Activated naive CD4-positive, alpha-beta T cell treated with anti-CD3 and anti-CD28 coated beads, Interleukin-2, amount 10 ng/mL, durations not matched to agents 7 days and 5 days (primary cell): ENCODE measurements at regions not wholly inside any gene's neighbourhood (a gene's known extent, or its start where the extent isn't known, plus 50 kb on each side); places are given as distances from the start of the nearest gene placed in this dataset.
"Not testable (repeated sequence)": the region's sequence is repeated elsewhere in the genome, so short reads cannot be mapped to it uniquely, and the experiment has no call there.

Experiments used
- CTCF ChIA-PET: fragments of 350-600 bp; sonication (Branson Sonifier 250); formaldehyde crosslinking; loops from one replicate; lab custom pipeline; 2021; ENCODE audit warnings: antibody characterized with exemption; lab: Charles Lee
- DNase-seq: peaks from one replicate; pipeline ENCODE4 v3.0.0-alpha.2; 2020
- H3K27ac Mint-ChIP-seq: one replicate; pipeline ENCODE4 v1.8.0; 2021; ENCODE audit warnings: mild to moderate bottlenecking, moderate library complexity, mixed read lengths
- H3K27me3 Mint-ChIP-seq: one replicate; pipeline ENCODE4 v1.8.0; 2021; ENCODE audit warnings: mild to moderate bottlenecking, mixed read lengths
- H3K36me3 Mint-ChIP-seq: one replicate; pipeline ENCODE4 v1.8.0; 2021; ENCODE audit warnings: mixed read lengths
- H3K4me1 Mint-ChIP-seq: one replicate; pipeline ENCODE4 v1.8.0; 2021; ENCODE audit warnings: mixed read lengths
- H3K4me3 Mint-ChIP-seq: one replicate; pipeline ENCODE4 v1.8.0; 2021; ENCODE audit warnings: mild to moderate bottlenecking, moderate library complexity, mixed read lengths
- H3K9me3 Mint-ChIP-seq: one replicate; pipeline ENCODE4 v1.8.0; 2021; ENCODE audit warnings: mixed read lengths

- Mint-ChIP-seq H3K4me1 (no peaks in the 10 kb centered on the region), H3K27me3 (no peaks in the 10 kb centered on the region), H3K36me3 (no peaks in the 10 kb centered on the region), H3K27ac (no peak overlapping the region), H3K9me3 (peaks cover 7% of the 10 kb centered on the region), H3K4me3 (no peak overlapping the region)
- DNase-seq = no peak
- CTCF ChIA-PET = no interaction called here
These were observed 1242.0 kb downstream of the AMY1C start for GRCh38 chr1:104991702-104992101.

- H3K36me3 Mint-ChIP-seq = no peaks in the 10 kb centered on the region
- peaks cover 10% of the 10 kb centered on the region for H3K9me3 Mint-ChIP-seq
- no peak overlapping the region for H3K27ac Mint-ChIP-seq
- CTCF ChIA-PET = interaction anchor here (0.6 kb wide), 1 partner anchor 1093 kb away, joined by 3 read pairs; no protein-coding TSS in a partner anchor
- no peak overlapping the region for H3K4me3 Mint-ChIP-seq
- DNase-seq = no peak
- H3K27me3 Mint-ChIP-seq = no peaks in the 10 kb centered on the region
- no peaks in the 10 kb centered on the region for H3K4me1 Mint-ChIP-seq
These were observed 1251.1 kb downstream of the AMY1C start for GRCh38 chr1:105000793-105001192.

GRCh38 chr1:105004515-105004914, 1254.8 kb downstream of the AMY1C start:
- Mint-ChIP-seq H3K4me1 (no peaks in the 10 kb centered on the region), H3K27ac (no peak overlapping the region), H3K36me3 (no peaks in the 10 kb centered on the region), H3K4me3 (no peak overlapping the region), H3K9me3 (peaks cover 10% of the 10 kb centered on the region), H3K27me3 (no peaks in the 10 kb centered on the region)
- CTCF ChIA-PET = no interaction called here
- no peak for DNase-seq

GRCh38 chr1:105005594-105006195, 1256.0 kb downstream of the AMY1C start:
- peaks cover 8% of the 10 kb centered on the region for H3K9me3 Mint-ChIP-seq
- DNase-seq = no peak
- H3K27me3 Mint-ChIP-seq = no peaks in the 10 kb centered on the region
- H3K36me3 Mint-ChIP-seq = no peaks in the 10 kb centered on the region
- no peak overlapping the region for H3K27ac Mint-ChIP-seq
- H3K4me3 Mint-ChIP-seq = no peak overlapping the region
- H3K4me1 Mint-ChIP-seq = no peaks in the 10 kb centered on the region
- CTCF ChIA-PET = no interaction called here

- CTCF ChIA-PET = no interaction called here
- Mint-ChIP-seq H3K4me3 (no peak overlapping the region), H3K36me3 (no peaks in the 10 kb centered on the region), H3K9me3 (peaks cover 19% of the 10 kb centered on the region), H3K4me1 (no peaks in the 10 kb centered on the region), H3K27ac (no peak overlapping the region), H3K27me3 (no peaks in the 10 kb centered on the region)
- DNase-seq = no peak
These were observed 1267.9 kb downstream of the AMY1C start for GRCh38 chr1:105017587-105017986.

DNA sequence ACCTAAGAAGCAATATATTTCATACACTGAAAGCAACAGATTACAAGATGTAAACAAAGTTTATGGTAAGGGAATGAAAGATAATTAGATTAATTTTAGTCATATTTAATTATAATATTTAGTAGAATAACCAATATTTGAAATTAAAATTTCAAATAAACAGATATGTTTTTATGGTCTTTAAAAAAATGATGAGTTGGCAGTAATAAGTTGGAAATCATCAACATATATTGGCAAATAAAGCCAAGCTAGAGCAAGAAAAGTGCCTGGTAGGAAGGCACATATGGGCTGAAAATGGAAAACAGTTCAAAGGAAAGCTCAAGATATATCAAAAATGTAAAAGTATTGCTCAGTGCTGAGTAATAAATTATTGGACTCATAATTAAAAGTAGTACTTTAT, 1274.0 kb downstream of the AMY1C start:
- Mint-ChIP-seq H3K27ac (no peak overlapping the region), H3K4me1 (no peaks in the 10 kb centered on the region)

GRCh38 chr1:105027838-105028471, 1278.3 kb downstream of the AMY1C start:
- CTCF ChIA-PET = no interaction called here
- Mint-ChIP-seq H3K4me1 (no peaks in the 10 kb centered on the region), H3K27ac (no peak overlapping the region), H3K27me3 (no peaks in the 10 kb centered on the region), H3K36me3 (no peaks in the 10 kb centered on the region), H3K9me3 (peaks cover 10% of the 10 kb centered on the region), H3K4me3 (no peak overlapping the region)
- DNase-seq = no peak

More for the DNA sequence above, 1274.0 kb downstream of the AMY1C start:
- H3K27me3 Mint-ChIP-seq = no peaks in the 10 kb centered on the region
- H3K36me3 Mint-ChIP-seq = no peaks in the 10 kb centered on the region
- DNase-seq = no peak
- no peak overlapping the region for H3K4me3 Mint-ChIP-seq
- H3K9me3 Mint-ChIP-seq = peaks cover 14% of the 10 kb centered on the region
- CTCF ChIA-PET = no interaction called here

DNA sequence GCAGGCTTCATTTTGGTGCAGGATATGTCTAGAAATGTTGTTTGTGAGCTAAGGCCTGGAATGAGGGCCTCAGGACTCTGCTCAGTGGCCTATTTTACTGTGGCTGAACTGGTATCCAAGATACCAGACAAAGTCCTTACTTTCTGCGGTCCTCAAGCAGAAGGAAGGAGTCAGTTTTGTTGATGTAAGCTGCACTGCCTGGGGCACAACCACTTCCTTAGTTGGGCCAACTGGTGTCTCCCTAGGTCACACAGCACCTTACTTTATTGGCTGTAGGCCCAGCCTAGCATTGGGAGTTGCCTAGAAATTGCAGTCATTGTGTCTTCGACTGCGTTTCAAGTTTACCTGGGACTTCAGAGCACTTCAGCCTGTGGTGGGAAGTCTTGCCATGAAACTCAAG, 1322.7 kb downstream of the AMY1C start:
- Mint-ChIP-seq H3K27ac (no peak overlapping the region), H3K36me3 (no peaks in the 10 kb centered on the region), H3K4me3 (no peak overlapping the region), H3K9me3 (peaks cover 9% of the 10 kb centered on the region), H3K4me1 (no peaks in the 10 kb centered on the region), H3K27me3 (no peaks in the 10 kb centered on the region)
- DNase-seq = no peak
- CTCF ChIA-PET = no interaction called here

DNA sequence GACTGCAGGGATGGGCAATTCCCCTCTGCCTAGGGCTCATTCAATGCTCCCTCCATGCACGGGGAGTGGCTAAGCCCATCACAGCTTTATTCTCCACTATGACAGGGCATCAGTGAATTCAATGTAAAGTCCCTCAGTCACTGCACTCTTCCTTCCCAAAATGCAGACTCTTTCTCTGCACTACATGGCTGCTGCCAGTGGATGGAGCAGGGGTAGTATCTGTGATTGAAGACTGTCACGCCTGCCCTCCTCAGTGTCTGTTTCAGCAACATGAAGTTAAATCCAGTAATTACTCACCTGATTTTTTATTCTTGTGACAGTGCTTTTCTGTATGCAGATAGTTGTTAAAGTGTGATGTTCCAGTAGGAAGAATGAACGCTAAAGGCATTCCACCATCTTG, 1323.2 kb downstream of the AMY1C start:
- Mint-ChIP-seq H3K36me3 (no peaks in the 10 kb centered on the region), H3K4me3 (no peak overlapping the region), H3K27me3 (no peaks in the 10 kb centered on the region), H3K9me3 (peaks cover 9% of the 10 kb centered on the region), H3K4me1 (no peaks in the 10 kb centered on the region), H3K27ac (no peak overlapping the region)
- CTCF ChIA-PET = no interaction called here
- no peak for DNase-seq

GRCh38 chr1:105073660-105074059, 1324.0 kb downstream of the AMY1C start:
- H3K4me1 Mint-ChIP-seq = no peaks in the 10 kb centered on the region
- DNase-seq = no peak
- H3K27me3 Mint-ChIP-seq = no peaks in the 10 kb centered on the region
- CTCF ChIA-PET = no interaction called here
- peaks cover 9% of the 10 kb centered on the region for H3K9me3 Mint-ChIP-seq
- H3K4me3 Mint-ChIP-seq = no peak overlapping the region
- H3K36me3 Mint-ChIP-seq = no peaks in the 10 kb centered on the region
- no peak overlapping the region for H3K27ac Mint-ChIP-seq

DNA sequence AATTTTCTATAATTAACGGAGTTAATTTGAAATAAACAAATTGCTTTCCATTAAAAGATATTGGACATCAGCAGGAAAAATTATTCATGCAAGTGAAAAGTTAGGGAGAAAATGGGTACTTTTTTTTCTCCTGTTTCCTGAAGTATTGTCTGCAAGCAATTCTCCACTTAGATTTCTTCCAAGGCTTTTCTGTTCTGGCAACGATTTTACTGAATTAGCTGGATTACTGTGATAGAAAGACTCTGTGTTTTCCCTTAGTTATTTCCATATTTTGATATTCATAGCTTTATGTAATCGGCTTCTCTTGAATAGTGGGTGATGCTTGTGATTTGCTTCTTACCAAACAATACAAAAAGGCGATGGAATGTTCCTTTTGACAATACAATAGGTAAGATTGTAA, 1333.9 kb downstream of the AMY1C start:
- H3K27me3 Mint-ChIP-seq = no peaks in the 10 kb centered on the region
- DNase-seq = no peak
- no peaks in the 10 kb centered on the region for H3K36me3 Mint-ChIP-seq
- no peak overlapping the region for H3K27ac Mint-ChIP-seq
- CTCF ChIA-PET = no interaction called here
- peaks cover 4% of the 10 kb centered on the region for H3K9me3 Mint-ChIP-seq
- no peaks in the 10 kb centered on the region for H3K4me1 Mint-ChIP-seq
- no peak overlapping the region for H3K4me3 Mint-ChIP-seq

DNA sequence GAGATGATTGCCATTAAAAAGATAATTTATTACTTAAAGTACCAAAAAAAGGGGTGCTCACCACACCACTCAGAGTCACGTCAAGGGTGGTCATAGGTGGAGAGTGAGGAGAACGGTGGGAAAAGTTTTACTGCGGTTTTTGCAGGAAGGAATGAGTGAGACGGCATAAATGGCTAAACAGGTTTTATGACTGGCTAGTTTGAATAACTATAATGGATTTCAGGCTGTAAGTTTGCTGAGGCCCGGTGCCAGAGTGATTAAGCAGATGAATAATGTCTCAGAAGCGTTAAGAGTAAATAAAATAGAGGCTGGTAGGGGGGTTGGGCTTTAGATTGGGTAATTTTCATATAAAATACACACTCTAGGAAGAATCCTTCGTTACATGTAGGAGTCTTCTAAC, 1337.8 kb downstream of the AMY1C start:
- CTCF ChIA-PET = no interaction called here
- no peaks in the 10 kb centered on the region for H3K4me1 Mint-ChIP-seq
- H3K27me3 Mint-ChIP-seq = no peaks in the 10 kb centered on the region

GRCh38 chr1:105088166-105088565, 1338.5 kb downstream of the AMY1C start:
- Mint-ChIP-seq H3K4me3 (no peak overlapping the region), H3K36me3 (no peaks in the 10 kb centered on the region), H3K27me3 (no peaks in the 10 kb centered on the region), H3K9me3 (peaks cover 16% of the 10 kb centered on the region), H3K27ac (no peak overlapping the region), H3K4me1 (no peaks in the 10 kb centered on the region)
- DNase-seq = no peak
- CTCF ChIA-PET = no interaction called here

More for the DNA sequence above, 1337.8 kb downstream of the AMY1C start:
- no peak overlapping the region for H3K27ac Mint-ChIP-seq
- no peak for DNase-seq
- no peak overlapping the region for H3K4me3 Mint-ChIP-seq
- H3K9me3 Mint-ChIP-seq = peaks cover 11% of the 10 kb centered on the region
- H3K36me3 Mint-ChIP-seq = no peaks in the 10 kb centered on the region

DNA sequence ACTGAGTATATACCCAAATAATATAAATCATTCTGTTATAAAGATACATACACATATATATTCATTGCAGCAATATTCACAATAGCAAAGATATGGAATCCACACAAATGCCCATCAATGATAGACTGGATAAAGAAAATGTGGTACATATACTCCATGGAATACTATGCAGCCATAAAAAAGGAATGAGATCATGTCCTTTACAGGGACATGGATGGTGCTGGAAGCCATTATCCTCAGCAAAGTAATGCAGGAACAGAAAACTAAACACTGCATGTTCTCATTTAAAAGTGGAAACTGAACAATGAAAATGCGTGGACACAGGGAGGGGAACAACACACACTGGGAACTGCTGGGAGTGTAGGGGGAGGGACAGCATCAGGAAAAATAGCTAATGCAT, 1344.2 kb downstream of the AMY1C start:
- CTCF ChIA-PET, H3K36me3 Mint-ChIP-seq, H3K4me3 Mint-ChIP-seq, H3K27ac Mint-ChIP-seq, H3K27me3 Mint-ChIP-seq, H3K4me1 Mint-ChIP-seq, DNase-seq: not testable (repeated sequence)
- H3K9me3 Mint-ChIP-seq = peaks cover 18% of the 10 kb centered on the region

DNA sequence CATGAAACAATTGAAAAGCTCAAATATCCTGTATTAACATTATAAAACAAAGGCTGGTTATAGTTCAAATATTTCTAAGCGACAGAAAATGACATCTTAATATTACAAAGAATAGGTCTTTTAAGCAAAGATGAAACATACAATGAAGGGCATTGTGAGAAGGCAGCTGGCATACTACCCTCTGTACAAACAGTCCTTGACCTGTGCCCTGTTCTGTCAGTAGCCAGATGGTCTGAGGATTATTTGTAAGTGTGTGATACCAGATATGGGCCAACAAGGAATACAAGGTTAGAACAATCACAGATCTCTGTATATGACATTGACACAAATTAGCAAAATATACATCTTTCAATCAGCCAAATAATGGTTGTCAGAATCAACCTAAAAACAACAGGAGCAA, 1350.4 kb downstream of the AMY1C start:
- Mint-ChIP-seq H3K4me3 (no peak overlapping the region), H3K27ac (no peak overlapping the region), H3K9me3 (peaks cover 2% of the 10 kb centered on the region), H3K36me3 (no peaks in the 10 kb centered on the region), H3K4me1 (no peaks in the 10 kb centered on the region), H3K27me3 (no peaks in the 10 kb centered on the region)
- CTCF ChIA-PET = no interaction called here
- DNase-seq = no peak
